GM20431 (cell line): ENCODE measurements at regions not wholly inside any gene's neighbourhood (a gene's known extent, or its start where the extent isn't known, plus 50 kb on each side); places are given as distances from the start of the nearest gene placed in this dataset.

ENCODE experiments used
- in situ Hi-C: fragments of 300-500 bp; cut with MseI, MboI; formaldehyde crosslinking; loops from one replicate; pipeline ENCODE4 v1.15.0; 2020; ENCODE audit warnings: low sequenced_read_pairs; ENCODE audit not compliant: unreplicated experiment

DNA sequence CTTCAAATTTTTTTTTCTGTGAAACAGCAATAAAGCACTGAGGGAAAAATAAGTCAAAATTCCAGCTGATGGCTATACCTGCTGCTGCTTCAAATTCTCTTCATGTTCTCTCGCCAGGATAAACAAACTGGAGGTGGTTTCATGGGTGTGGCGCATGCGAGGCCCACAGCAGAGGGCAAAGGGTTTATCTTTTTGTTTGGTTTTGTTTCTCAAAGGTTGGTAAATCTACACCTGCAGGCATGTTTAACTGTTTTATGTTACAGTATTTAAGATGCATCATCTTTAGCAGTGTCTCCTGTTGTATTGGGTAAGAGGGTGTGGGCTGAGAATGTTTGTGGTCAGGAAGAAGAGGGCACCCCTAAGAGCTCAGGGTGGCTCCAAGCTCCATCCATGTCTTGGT, 342.2 kb downstream of the CDH26 start:
- in situ Hi-C loops, result no loop called here

GRCh38 chr20:60302875-60303274, 344.7 kb downstream of the CDH26 start:
- in situ Hi-C loops, result no loop called here

- in situ Hi-C loops, result no loop called here
Measured at GRCh38 chr20:60304026-60304590, 345.9 kb downstream of the CDH26 start.

GRCh38 chr20:60304931-60305330, 346.7 kb downstream of the CDH26 start:
- in situ Hi-C loops, result no loop called here

DNA sequence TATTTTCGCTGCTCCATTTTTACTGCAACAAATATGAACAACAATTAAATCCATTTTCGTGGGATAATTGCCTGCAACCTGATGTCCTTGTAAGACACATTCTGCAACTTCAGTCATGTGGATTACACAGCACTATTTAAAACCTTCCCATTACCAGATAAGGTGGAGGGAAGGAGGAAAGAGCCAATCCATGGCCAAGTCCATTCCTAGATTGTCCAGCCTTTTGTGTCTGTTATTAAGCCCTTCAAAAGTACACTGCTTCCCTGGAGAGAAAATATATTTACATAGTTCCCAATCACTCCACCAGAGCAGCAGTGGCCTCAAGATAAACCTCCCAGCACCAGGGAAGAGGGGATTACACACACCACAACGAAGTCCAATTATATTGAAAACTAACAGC, 347.9 kb downstream of the CDH26 start:
- in situ Hi-C loops, result no loop called here

- in situ Hi-C loops, result no loop called here
Measured at GRCh38 chr20:60306551-60306950, 348.3 kb downstream of the CDH26 start.

DNA sequence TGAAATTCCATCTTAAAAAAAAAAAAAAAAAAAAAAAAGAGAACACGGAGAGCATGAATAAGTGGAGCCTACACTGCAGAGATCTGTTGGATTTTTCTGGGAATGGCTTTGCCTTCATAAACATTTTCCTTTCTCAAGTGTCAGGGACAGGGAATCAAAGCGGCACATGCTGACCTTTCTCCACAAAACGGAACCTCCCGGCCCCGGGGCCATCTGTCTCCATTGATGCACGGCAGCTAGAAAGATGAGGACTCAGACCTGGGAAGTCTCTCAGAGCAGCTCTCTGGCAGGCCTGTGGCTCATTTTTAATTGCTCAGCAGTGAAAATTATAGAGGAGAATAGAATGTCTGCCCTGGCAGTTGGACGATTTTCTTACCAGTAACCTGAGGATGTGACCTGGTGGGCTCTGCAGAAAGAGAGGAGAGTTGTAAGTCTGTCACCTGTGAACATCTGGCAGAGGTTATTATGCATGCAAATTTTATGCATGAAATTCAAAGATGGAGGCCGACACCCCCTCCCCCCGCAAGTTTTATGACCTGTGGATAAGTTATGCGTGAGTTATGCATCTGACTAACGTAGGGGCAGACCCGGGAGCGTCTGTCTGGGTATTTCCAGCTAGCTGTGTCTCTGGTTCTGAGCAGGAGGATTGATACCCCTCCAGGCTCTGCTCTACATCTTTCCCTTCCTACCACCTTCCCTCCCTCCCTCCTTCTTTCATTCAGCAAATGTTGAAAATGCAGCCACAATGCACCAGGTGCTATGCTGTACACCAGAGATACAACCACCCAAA, 352.5 kb downstream of the CDH26 start:
- in situ Hi-C loops, result no loop called here

- in situ Hi-C loops, result no loop called here
Measured at GRCh38 chr20:60313191-60313590, 355.0 kb downstream of the CDH26 start.

GRCh38 chr20:60313614-60314013, 355.4 kb downstream of the CDH26 start:
- in situ Hi-C loops, result no loop called here

DNA sequence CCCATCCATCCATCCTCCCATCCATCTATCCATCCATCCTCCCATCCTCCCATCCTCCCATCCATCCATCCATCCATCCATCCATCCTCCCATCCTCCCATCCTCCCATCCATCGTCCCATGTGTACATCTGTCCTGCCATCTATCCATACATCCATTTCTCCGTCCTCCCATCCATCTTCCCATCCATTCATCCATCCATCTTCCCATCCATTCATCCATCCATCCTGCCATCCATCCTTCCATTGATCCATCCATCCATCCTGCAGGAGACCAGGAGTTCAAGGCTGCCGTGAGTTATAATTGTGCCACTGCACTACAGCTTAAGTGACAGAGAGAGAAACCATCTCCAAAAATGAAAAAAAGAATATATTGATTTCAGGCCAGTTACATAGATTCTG, 356.5 kb downstream of the CDH26 start:
- in situ Hi-C loops, result no loop called here

- in situ Hi-C loops, result no loop called here
Measured at GRCh38 chr20:60316476-60317158, 358.4 kb downstream of the CDH26 start.

DNA sequence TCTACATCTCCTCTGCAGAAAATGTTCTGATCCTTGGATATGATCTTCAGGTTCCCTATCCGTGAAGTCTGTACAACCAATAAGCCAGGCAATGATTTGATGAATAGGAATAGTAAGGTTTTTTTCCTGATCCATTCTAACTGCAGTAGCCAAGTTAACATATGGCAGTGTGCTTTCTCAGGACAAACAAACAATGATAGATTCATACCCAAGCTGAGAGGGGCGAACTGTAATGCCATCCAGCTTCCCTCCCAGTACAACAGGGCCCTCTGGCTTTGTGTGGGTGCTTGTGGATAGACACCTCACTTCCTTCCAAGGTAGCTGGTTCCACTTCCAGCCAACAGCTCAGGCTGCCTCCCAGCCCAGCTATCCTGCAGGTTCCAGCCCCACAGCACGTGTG, 359.2 kb downstream of the CDH26 start:
- in situ Hi-C loops, result no loop called here

DNA sequence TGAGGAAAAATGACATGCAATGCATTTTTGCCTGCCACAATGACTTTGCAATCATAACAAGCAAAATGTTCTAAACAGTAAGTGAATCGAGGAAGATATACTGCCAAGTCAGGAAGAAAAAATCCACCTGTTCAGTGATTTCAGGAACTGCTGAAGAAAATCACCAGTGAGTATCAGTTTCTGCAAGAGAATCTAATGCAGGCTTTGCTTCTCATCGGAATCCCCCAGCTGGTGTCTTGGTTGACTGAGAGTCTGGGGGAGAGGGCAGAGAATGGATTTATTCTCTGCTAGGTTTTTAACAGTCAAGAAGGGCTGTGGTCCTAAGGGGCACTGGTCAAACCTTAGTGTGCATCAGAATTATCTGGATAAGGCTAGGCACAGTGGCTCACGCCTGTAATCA, 363.4 kb downstream of the CDH26 start:
- in situ Hi-C loops, result no loop called here

DNA sequence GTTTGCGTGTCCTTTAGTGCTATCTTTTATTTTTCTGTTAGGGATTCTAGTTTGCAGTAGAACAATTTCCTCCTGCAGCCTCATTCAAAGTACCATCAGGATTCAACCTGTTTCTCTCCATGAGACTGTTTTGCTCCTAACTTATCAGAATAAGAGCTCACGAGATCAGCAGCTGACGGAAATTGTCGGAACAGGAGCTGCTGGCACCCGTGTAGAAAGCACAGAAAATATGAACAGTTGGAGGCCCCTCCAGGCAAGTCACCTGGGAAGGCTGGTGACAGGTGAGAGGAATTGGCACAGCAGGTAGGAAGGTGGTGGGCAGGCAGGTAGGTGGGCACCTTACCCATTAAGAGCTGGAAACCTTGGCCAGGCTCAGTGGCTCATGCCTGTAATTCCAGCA, 368.6 kb downstream of the CDH26 start:
- in situ Hi-C loops, result no loop called here

DNA sequence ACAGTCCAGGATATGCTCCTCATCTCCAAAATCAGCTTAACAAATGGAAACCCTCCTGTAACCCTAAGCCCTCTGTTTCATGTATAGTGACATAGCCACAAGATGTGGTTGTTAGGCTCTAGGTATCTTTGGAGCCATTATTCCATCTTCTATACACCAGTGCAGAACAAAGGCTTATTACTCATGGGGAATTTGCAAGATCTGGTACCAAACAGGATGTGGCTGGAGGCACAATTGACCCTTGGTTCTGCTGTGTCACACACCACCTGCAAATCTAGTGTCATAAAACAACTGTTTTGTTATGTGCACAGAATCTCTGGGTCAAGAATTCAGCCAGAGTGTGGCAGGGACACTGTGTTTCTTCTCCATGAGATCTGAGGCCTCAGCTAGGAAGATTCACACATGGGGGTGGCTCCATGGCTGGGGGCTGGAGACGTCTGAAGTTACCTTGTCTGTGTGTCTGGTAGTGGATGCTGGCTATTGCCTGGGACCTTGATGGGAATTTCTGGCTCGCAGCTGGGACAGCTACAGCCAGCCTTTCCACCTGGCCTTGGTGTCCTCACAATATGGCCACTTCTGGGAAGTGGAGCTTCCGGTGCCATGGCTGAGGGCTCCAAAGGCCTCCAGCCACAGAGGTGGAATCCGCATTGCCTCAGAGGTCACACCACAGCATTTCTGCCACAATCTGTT, 369.9 kb downstream of the CDH26 start:
- in situ Hi-C loops, result no loop called here

GRCh38 chr20:60330461-60330860, 372.2 kb downstream of the CDH26 start:
- in situ Hi-C loops, result no loop called here

GRCh38 chr20:60331688-60332300, 373.6 kb downstream of the CDH26 start:
- in situ Hi-C loops, result no loop called here

- in situ Hi-C loops, result no loop called here
Measured at GRCh38 chr20:60332523-60332922, 374.3 kb downstream of the CDH26 start.

GRCh38 chr20:60334911-60335310, 376.7 kb downstream of the CDH26 start:
- in situ Hi-C loops, result no loop called here

GRCh38 chr20:60338556-60338955, 380.3 kb downstream of the CDH26 start:
- in situ Hi-C loops, result no loop called here
